GM19239 (cell line): ENCODE measurements at regions not wholly inside any gene's neighbourhood (a gene's known extent, or its start where the extent isn't known, plus 50 kb on each side); places are given as distances from the start of the nearest gene placed in this dataset.

Experiments used
- DNase-seq: peaks from one replicate; pipeline ENCODE4 v3.0.0; 2011; ENCODE audit warnings: low spot score; ENCODE audit not compliant: insufficient read length
- FAIRE-seq: peaks from 2 replicates; lab custom pipeline; 2011; peaks lifted over from hg19 to GRCh38; lab: Jason Lieb, UNC

DNA sequence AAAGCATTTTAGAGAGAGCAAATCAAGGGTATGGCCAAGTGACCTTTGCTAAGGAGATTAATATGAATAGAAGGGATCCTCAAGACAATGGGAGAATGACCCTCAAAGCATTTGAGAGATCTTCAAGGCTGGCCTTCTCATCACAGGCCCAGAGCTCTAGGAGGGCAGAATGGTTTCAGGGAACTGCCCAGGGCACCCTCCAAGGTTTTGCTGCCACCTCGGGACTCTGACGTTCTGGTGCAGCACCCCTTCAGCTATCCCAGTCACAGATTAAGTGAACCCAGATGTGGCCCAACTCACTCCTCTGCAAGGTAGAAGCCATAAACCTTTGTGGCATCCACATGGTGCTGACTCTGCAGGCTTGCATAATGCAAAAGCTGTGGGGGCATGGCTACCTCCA lies 209.3 kb downstream of the TLE3 start:
- no peak for DNase-seq
- no peak for FAIRE-seq

DNA sequence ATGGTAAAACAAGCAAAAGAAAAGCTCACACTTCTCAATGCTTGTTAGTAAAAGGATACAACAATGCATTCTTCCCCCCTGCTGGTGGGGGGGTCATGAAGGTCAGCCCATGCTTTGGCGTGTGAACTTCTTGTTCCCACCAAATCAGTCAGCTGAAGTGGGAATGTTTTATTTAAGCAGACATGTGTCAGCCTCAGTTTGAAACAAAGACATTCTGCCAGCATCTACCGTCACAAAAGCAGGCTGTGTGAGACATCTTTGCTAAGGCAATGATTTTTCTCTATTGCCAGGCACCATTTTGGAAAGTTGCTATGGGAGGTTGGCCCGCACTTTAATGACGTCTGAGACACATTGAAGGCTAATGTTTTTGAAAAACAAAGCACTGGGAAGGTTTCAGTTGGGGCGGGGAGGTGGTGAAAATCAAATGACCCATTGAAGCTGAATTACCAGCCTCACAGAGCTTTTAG lies 206.6 kb downstream of the TLE3 start:
- DNase-seq (no peak), FAIRE-seq (no peak)

- DNase-seq (no peak), FAIRE-seq (no peak)
Measured at GRCh38 chr15:69891606-69892005, 206.1 kb downstream of the TLE3 start.

- FAIRE-seq (no peak), DNase-seq (no peak)
Measured at GRCh38 chr15:69892351-69892750, 205.4 kb downstream of the TLE3 start.

- no peak for FAIRE-seq
- DNase-seq: no peak
Measured at GRCh38 chr15:69893086-69893485, 204.6 kb downstream of the TLE3 start.

DNA sequence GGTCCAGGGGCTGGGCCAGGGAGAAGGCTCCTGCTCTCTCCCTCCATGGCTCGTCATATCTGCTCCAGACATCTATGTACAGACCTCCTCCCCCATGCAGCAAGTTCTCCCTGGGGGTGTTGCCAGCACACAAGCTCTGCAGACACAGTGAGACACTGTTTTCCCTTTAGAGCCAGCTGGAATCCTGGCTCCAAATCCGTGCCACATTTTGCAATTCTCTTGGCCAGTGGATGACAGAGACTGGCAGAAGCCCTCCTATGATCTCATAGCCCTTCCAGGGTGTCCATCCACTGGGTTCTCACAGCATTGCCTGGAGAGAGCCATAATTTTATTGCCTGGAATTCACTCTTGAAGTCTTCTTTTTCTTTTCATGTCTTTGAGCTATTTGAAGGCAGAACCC lies 203.9 kb downstream of the TLE3 start:
- DNase-seq: no peak
- FAIRE-seq: no peak

DNA sequence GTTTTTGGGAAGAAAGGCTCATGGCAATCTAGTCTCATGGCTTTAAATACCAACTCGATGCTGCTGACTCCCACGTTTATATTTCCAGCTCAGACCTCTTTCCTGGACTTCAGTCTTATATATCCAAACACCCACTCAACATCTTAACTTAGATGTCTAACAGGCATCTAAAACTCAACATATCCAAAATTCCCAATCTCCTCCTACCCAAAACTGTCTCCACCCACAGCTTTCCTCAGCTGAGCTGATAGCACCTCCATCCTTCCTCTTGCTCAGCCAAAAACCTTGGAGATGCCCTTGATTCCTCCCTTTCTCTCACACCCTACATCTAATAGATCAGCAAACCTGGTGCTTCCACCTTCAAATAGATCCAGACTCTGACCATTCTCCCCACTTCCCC lies 202.5 kb downstream of the TLE3 start:
- DNase-seq (no peak), FAIRE-seq (no peak)

DNA sequence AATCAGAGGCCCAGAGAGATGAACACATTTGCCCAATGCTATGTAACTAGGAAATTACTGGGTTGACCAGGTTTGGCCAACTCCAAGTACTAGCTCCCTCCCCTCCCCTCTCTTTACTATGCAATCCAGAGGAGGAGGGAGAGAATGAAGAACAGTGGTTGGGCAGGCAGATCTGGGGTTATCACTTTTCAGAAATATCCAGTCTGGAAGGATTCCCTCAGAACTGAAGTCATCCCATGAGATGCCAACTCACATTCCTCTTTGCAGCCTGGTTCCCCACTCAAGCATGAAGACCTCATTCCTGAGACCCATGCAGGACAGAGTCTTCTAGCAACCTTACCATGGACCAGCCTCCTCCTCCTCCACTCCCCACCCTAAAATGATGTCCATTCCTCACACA lies 201.1 kb downstream of the TLE3 start:
- FAIRE-seq (no peak), DNase-seq (no peak)

DNA sequence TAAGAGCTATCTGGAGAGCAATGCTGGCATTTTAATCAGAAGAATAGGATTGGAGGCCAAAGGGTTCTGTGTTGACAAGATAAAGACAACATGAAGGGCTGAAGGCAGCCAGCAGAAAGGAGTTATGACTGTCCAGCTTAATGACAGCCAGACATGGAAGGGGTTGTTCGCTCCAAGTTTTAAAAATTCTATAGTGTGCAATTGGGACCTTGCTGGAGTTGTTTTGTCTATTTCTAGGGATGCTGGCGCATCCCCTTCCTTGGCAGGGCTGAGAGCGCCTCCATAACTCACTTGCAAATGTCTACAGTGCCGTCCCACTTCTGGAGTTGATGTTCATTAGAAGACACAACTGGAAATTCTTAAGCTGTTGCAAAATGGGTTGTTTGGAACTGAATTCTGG lies 200.7 kb downstream of the TLE3 start:
- no peak for FAIRE-seq
- DNase-seq: no peak

DNA sequence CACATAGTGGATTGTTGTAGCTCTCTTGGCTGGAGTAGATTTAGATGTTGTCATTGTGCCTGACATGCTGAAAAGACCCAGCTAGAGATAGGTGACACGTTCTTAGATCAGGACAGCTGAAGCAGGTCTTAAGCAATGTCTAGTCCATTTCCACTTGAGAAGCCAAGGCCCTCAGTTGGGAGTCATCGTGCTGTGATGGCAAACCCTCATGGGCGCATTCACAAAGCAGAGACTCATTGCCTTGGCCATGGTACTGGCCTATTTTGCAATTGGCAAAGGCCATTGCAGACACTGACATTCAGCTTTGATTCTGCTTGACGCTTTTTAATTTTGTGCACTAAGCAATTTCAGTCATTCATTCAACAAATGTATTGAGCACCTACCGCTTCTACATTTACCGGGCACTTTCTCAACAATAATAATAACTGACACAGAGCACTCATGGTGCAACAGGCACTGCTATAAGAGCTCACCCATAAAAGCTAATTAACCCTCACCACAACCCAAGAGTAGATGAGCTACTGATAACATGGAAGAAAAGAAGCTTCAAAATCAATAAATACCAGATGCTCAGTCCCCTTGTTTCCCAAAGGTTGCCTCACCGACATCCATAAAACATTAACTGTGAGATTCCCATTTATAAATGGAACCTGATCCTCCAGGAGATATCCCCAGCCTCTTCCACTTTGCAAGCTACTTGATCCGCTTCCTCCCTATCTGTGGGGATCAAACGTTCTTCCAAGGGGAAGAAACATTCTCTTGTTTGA lies 200.1 kb downstream of the TLE3 start:
- DNase-seq (no peak), FAIRE-seq (no peak)

DNA sequence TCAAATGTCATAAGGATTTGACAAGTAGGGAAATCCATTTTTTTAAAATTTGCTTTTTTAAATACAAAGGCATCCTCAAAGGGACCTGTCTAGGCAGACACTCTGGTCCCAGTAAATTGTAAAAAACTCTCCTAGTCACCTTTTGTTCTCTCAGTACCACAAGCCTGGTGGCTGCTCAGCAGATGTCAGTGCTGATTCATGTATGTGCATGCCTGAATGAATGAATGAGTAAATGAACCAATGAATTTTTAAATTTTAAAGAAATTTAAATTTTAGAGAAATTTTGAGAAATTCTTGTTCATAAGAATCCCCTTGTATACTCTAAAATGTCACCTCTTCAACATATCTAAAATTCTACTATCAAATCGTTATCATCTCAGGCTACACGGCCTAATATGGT lies 199.5 kb downstream of the TLE3 start:
- DNase-seq (no peak), FAIRE-seq (no peak)

- no peak for DNase-seq
- FAIRE-seq: no peak
Measured at GRCh38 chr15:69902414-69903062, 195.2 kb downstream of the TLE3 start.

DNA sequence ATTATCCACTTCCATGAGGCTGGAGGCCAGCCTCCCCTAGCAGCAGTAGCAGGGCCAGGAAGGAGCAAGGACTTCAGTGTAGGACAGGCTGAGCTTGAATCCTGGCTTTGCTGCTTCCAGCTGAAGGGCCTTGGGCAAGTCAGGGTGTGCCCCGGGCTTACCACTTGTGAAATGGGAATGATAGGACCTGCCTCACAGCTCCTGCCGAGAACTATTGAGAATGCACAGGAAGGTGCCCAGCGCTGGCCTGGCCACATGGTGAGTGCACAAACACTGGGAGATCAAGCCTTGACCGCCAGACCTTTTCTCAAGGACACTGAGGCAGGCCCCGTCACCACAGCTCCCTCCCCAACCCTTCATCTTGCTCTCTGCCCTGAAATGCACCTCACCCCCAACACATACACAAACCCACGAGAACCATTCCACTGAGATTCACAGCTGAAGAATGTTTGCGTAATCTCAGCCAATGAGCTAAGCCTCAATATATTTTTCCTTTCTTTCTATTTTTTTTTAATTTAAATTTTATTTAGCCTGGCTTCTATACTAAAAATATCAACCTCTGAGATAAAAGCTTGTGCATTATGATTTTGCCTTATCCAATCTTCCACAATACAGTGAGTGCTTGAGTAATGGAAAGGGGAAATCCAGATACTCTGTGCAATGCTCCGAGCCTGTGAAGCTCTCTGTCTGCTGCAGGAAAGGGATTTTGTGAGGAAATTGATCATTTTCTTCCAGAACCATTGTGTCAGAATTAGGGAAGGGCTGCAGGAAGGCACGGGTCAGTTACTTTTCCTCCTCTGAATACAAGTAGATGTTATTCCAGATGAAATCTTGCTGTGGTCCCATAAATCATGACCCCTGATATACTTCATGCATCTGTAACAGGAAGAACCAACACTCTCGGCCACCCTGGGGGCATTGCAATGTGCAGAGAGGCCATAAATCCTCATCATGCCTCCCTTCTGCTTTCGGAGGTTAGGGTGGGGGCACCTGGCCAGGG lies 193.9 kb downstream of the TLE3 start:
- no peak for FAIRE-seq
- DNase-seq: no peak

GRCh38 chr15:69906256-69907185 lies 191.2 kb downstream of the TLE3 start:
- DNase-seq (no peak), FAIRE-seq (no peak)

- DNase-seq: no peak
- no peak for FAIRE-seq
Measured at GRCh38 chr15:69908060-69908459, 189.7 kb downstream of the TLE3 start.

DNA sequence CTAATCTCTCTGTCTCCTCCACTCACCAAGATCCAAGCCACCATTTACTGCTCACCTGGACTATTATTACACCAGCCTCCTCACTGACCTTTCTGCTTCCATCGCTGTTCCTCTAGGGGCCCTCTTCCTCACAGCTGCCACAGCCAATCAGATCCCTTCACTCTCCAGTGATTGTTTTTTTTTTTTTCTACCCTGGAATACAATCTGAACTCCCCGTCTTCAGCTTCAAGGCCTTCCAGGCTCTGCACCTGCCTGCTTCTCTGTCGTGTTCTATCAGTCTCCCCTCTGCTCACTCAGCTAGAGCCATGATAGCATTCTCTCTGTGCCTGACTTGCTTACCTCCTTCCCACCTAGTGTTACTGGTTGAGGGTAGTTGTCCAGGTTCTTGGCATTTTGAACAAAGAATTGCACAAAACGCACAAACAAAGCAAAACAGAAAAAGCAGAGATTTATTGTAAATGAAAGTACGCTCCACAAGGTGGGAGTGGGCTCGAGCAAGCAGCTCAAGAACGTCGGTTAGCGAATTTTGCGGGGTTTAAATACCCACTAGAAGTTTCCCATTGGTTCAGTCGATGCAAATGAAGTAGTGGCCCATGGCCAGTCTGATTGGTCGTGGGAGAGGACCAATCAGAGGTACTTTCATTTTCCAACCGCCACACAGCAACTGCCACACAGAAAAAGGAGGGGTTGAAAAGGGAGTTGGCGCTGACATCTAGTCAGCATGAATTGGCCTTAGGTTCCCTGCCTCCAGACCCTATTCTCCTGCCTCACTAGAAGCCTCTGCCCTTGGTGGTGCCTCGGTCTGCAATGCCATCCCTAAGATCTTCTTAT lies 188.9 kb downstream of the TLE3 start:
- DNase-seq (no peak), FAIRE-seq (no peak)

- FAIRE-seq: no peak
- no peak for DNase-seq
Measured at GRCh38 chr15:69909719-69910444, 187.8 kb downstream of the TLE3 start.

DNA sequence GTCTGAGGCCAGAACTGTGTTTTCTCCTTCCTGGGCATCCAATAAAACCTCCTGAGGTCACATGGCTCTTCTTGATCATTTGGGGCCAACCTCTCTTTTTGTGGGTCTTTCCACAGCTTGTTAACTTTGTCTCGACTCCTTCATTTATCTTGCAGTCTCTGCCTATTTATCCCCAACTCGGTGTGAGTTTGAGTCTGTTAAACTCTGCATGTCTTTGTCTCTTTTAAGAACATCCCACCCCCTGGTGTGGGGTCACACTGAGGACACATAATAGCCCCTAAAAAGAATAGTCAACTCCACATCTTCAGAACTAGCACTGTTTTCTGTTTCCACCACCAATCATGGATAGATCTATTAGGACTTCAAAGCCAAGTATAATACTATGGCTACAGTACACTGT lies 187.2 kb downstream of the TLE3 start:
- FAIRE-seq: no peak
- no peak for DNase-seq
